HG02571 (cell line): ENCODE measurements at regions not wholly inside any gene's neighbourhood (a gene's known extent, or its start where the extent isn't known, plus 50 kb on each side); places are given as distances from the start of the nearest gene placed in this dataset.

Experiments
- ATAC-seq: cut with Tn5 transposase; IDR thresholded peaks from one replicate; pipeline ENCODE4 v1.9.1; 2021; ENCODE audit warnings: mild to moderate bottlenecking, moderate library complexity; ENCODE audit not compliant: unreplicated experiment

- ATAC-seq = no peak
These were observed 204.6 kb downstream of the SP3 start for GRCh38 chr2:173760553-173760952.

GRCh38 chr2:173761603-173762119 is 203.5 kb downstream of the SP3 start:
- ATAC-seq = no peak

DNA sequence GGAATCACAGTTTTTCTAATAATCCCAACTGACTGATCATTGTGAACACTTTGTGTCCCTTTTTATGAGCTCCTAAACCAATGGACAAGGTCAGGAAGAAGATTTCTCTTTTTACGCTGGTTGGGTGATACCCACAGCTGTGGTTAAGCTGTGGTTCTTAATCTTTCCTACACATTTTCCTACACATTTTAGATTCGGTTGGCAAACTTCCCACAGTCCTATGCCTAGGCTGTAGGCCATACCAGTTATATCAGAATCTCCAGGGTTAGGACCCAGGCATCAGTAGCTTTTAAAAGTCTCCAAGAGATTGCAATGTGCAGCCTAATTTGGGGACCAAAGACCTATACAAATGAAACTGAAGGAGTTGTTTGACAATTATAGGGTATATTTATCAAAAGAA is 203.0 kb downstream of the SP3 start:
- no peak for ATAC-seq

GRCh38 chr2:173762864-173763263 is 202.3 kb downstream of the SP3 start:
- no peak for ATAC-seq

DNA sequence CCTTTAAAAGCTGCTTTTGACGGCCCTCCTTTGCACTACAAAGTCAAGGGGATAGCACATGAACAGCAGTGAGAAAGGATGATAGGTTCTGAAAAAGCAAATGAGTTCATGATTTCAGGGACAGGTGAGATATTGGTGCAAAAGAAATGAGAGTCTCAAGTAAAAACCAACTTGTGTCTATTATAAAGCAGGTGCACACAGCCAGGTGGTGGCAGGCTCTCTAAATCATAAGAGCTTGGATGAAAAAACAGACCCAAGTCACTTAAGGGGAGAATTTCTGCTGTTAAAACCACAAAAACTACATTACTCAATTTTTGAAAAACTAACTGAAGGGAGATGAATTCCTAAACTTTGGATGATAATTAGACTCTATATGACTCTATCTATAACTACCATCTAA is 201.5 kb downstream of the SP3 start:
- no peak for ATAC-seq

GRCh38 chr2:173764094-173764493 is 201.1 kb downstream of the SP3 start:
- ATAC-seq = no peak

GRCh38 chr2:173766537-173767289 is 198.5 kb downstream of the SP3 start:
- ATAC-seq = no peak

DNA sequence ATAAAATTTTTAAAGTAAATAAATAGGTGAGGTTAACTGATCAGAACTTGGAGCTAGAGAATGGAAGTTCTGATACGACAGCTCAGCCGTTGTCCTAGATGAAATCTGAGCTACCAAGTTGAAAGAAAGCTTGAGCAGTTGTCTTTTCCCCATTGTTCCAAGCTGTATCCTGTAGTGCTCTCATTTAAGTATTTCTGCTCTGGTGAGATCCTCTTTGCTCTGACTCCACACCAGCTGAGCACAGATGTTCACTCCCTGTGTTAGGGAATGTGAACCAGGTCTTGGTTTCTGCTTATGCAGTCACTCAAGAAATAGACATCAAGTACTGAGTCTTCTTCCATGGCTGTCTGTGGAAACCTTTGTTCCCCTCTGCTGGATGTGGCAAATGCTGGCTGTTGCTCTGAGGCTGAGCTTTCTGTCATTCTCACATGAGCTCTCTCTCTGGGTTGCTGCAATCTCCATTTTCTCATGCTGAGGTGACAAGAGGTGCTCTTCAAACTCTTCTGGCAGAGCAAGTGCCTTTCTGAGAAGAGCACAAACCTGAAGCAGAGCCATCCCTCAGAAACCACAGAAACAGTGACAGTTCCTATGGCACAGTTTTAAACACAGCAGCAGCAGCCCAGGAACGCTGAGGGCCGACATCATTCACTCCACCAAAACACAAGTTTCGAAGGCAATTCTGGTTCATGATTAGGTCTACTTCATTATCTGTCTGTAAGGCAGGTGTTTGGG is 194.1 kb downstream of the SP3 start:
- no peak for ATAC-seq

GRCh38 chr2:173772205-173772604 is 193.0 kb downstream of the SP3 start:
- no peak for ATAC-seq

DNA sequence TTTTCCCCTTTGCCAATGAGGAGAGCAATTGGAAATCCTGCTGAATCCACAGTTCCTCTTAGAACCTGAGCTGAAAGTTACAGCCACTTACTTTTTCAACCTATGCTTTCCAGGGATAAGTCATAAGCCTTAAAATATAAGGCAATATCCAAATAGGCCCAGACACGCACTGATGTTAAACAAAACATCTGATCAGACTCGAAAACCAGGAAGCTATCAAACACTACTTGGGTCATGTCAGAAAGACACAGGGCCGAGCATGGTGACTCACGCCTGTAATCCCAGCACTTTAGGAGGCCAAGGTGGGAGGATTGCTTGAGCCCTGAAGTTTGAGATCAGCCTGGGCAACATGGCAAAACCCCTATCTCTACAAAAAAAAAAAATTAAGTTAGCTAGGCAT is 192.1 kb downstream of the SP3 start:
- ATAC-seq = no peak

- ATAC-seq = no peak
These were observed 189.7 kb downstream of the SP3 start for GRCh38 chr2:173775440-173775839.

DNA sequence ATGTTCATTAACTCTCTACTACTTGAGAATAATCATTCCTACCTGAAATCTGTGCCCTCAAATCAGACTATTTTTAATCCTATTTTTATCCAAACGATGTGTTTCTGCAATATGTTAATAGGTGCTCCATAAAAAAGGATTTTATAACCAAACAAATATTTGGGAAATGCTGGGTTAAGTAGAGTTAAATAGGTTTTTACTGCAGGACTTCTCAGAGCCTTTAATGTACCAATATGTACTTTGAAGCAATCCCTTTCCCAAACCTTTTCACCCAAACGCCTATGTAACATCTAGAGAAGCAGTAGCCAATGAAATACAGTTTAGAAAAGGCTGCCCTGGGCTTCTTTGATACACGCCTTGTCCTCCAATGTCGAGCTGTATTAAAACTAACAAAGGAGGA is 182.5 kb downstream of the SP3 start:
- ATAC-seq = no peak

DNA sequence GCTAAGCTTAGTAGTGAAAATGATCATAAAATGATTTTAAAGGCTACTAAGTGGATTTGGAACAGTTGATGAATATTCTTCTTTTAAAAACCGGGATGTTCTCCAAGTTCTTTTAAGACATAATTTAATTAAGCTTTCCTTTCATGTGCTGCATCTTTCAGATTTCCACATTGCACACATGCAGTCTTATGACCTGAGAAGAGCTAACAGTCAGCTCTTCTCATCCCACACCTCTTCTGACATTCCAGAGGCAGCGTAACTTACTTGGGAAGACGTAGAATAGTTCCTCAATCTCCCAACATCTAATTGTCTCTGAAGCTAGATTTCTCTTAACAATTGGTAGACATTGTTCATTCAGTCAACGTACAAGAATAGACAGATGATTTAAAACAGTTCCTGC is 181.8 kb downstream of the SP3 start:
- ATAC-seq = no peak

DNA sequence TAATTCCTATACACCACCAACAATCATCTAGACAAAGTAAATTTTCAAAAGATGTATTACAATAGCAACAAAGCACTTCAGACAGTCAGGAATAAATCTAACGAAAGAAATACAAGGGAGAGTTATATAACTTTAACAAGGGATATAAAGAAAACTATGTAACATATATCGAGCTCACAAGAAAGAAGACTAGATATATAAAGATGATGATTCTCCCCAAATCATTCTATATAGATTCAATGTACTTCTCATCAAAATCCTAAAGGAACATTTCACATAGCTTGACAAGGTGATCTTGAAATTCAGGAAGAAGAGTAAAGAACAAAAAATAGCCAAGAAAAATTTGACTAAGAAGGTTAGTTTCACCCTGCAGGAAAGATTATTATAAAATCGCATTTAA is 179.4 kb downstream of the SP3 start:
- no peak for ATAC-seq

GRCh38 chr2:173791502-173791901 is 173.7 kb downstream of the SP3 start:
- no peak for ATAC-seq

DNA sequence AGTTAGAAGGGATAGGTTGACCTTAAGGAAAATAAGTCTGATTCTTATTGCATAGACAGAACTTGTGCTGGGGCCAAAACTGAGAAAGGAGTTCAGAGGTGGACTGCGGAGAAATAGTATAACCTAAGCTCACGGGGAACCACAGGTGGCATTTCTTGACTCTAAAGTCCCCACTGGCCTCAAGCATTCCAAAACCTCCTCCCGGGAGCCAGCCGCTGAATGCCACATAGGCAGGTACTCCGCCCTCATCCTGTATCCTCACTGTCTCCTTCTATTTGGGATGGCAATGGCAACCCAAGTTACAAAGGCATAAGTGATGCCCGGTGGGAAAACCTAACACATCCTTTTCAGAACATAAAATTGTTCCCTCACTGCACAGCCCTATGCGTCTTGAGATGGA is 173.0 kb downstream of the SP3 start:
- no peak for ATAC-seq

GRCh38 chr2:173792741-173793140 is 172.4 kb downstream of the SP3 start:
- ATAC-seq = no peak

DNA sequence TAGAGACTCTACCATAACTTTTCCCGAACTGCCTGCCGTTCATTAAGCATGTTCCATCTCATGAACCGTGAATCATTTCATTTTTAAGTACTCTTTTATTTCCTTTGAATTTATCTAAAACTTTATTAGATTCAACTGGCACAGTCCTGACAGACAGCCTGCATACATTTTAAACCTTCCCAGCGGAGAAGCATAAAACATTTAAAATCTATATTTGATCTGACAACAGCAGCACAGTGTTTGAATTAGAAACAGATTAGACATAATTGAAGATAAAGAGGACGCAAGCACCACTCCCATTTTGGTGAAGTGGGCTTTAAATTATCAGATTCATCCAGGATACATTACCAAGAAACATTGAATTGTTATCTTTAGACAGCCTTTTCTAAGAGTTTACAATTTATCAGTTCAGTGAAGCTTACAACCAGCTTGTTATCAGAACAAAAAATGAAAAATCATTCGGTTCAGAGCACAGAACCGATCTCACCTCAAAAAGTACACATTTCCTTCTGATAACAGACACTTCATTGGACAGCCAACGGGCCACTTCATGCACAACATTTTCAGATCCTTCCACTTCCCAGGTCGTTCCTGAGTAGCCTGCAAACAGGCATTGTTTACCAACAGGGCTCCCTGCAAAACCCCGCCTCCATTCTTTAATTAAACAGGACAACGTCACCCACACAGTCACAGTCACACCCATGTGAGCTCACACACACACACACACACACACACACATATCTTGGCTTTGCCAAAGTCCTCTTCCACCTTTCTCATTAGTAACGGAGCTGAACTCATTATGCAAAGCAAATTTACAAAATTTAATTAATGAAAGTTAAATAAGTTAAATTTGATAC is 171.2 kb downstream of the SP3 start:
- no peak for ATAC-seq

- ATAC-seq = no peak
These were observed 167.4 kb downstream of the SP3 start for GRCh38 chr2:173797586-173798263.

DNA sequence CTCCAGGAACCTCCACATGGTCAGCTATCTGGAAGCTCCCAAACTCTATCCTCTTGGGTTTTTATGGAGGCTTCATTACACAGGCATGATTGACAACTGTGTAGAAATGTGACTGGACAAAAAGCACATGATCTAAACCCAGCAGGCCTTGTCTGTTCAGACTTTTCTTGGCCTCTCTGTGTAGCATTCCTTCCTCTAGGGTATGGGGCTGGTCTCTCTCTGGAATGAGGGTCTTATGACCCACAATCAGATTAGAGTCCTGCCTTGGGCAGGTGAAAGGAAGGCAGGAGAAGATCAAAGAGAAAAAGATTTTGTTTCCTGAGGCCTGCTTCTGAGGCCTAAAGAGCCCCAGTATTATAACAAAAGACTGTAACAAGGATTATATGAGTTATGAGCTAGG is 162.7 kb downstream of the SP3 start:
- no peak for ATAC-seq

DNA sequence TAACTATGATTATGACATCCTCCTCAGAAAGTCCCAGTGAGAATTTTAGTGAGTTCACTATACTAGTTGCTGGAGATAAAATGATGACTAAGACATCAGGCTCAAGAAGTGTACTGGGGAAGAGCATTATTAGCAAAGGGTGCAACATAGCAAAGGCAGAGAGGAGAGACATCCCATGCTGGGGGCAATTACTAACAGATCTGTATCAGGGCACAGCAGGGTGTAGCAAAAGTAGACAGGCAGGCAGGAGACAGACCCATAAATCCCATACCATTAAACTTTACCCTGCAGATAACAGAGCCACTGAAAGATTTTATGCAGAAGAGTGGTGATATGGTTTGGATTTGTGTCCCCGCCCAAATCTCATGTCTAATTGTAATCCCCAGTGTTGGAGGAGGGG is 161.7 kb downstream of the SP3 start:
- ATAC-seq = no peak
